Ovary (tissue), 7 donors: ENCODE measurements at regions not wholly inside any gene's neighbourhood (a gene's known extent, or its start where the extent isn't known, plus 50 kb on each side); places are given as distances from the start of the nearest gene placed in this dataset.

Experiments
- DNase-seq, 5 donors: peaks; one replicate each; pipeline ENCODE4 v3.0.0-alpha.2; 2019 to 2020
- H3K27ac ChIP-seq, 2 donors: fragments of 200-600 bp; one replicate each; pipeline versions ENCODE4 v1.5.1 to v1.8.0; 2019 to 2022
- H3K27me3 ChIP-seq: fragments of 200-600 bp; one replicate; pipeline ENCODE4 v1.8.0; 2022
- H3K36me3 ChIP-seq: fragments of 200-600 bp; sonication (generic); one replicate; pipeline ENCODE4 v1.5.1; 2019
- H3K4me1 ChIP-seq: one replicate; pipeline ENCODE4 v1.8.1; 2013; ENCODE audit warnings: mild to moderate bottlenecking, moderate library complexity; ENCODE audit not compliant: insufficient read depth
- H3K4me3 ChIP-seq: fragments of 200-600 bp; sonication (generic); one replicate; pipeline ENCODE4 v1.5.1; 2017
- H3K9me3 ChIP-seq, 2 donors: fragments of 200-600 bp in 1 of 2; sonication (generic) in 1 of 2; one replicate each; pipeline versions ENCODE4 v1.5.1 to v1.8.1; 2013 to 2019; ENCODE audit warnings: mild to moderate bottlenecking in 1 of 2, moderate library complexity in 1 of 2
- EP300 ChIP-seq: sonication (generic); formaldehyde crosslinking; IDR thresholded peaks from one replicate; pipeline ENCODE4 v1.6.1; 2017; ENCODE audit warnings: antibody characterized with exemption
- POLR2A ChIP-seq: fragments of 450-650 bp; IDR thresholded peaks from one replicate; pipeline ENCODE4 v1.6.1; 2017; ENCODE audit warnings: antibody characterized with exemption, mild to moderate bottlenecking, moderate library complexity
- WGBS, 3 donors: extraction: QIAGEN DNeasy Blood & Tissue Kit in 1 of 3; methylation state at CpG; one replicate each; pipeline versions ENCODE4 v1.1.5 to v1.1.7; 2013 to 2017; 5-methylcytosine and 5-hydroxymethylcytosine counted together
- intact Hi-C, 4 donors: fragments of 100-400 bp; cut with DNase I; formaldehyde crosslinking; loops; one replicate each; pipeline versions ENCODE4 v1.11.0 to v1.15.1; 2022 to 2023
- TF ChIP-seq, protein P1 (sequence below), 3 donors: fragments of 450-650 bp in 2 of 3; fragments of 200-600 bp in 1 of 3; IDR thresholded peaks; one replicate each; pipeline versions ENCODE4 v1.5.1 to v1.8.0; 2016 to 2022; ENCODE audit warnings: antibody characterized with exemption in 3 of 3, mild to moderate bottlenecking in 1 of 3
- donor health status: DM: no; HTN: no; CAD: no; lungs with moderate emphysema.
- donor health status: DM: no; HTN: no; CAD: no.
- donor health status: Bipolar disorder and iron deficiency.
- donor health status: DM: no; HTN: no; CAD: no.
- donor health status: DM: yes; HTN: yes; CAD: no.

DNA sequence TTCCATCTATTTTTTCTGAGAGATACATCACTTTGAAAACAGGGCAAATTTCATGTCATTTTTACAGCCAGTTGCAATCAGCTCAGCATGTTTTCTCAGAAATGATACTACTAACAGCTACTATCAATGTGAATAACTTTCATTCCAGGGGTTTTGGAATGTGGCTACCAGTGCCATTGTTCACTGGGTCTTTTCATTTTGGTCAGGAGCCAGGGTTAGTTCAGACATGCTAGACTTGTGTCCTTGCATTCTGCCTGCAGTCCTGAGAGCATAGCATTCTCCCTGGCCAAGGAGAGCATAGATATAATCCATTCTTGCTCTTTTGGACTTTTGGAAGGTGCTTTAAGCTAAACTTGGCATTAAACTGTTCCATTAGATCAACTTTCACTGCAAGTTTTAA, 160.9 kb upstream of the NEBL start:
- intact Hi-C loops = no loop called here
- Histone ChIP-seq H3K4me3 (no peak overlapping the region), H3K36me3 (no peaks in the 10 kb centered on the region), H3K9me3 (no peaks in the 10 kb centered on the region), H3K27ac (no peak overlapping the region), H3K4me1 (peaks cover 1% of the 10 kb centered on the region), H3K27me3 (no peaks in the 10 kb centered on the region)
- TF ChIP-seq, protein P1, sequence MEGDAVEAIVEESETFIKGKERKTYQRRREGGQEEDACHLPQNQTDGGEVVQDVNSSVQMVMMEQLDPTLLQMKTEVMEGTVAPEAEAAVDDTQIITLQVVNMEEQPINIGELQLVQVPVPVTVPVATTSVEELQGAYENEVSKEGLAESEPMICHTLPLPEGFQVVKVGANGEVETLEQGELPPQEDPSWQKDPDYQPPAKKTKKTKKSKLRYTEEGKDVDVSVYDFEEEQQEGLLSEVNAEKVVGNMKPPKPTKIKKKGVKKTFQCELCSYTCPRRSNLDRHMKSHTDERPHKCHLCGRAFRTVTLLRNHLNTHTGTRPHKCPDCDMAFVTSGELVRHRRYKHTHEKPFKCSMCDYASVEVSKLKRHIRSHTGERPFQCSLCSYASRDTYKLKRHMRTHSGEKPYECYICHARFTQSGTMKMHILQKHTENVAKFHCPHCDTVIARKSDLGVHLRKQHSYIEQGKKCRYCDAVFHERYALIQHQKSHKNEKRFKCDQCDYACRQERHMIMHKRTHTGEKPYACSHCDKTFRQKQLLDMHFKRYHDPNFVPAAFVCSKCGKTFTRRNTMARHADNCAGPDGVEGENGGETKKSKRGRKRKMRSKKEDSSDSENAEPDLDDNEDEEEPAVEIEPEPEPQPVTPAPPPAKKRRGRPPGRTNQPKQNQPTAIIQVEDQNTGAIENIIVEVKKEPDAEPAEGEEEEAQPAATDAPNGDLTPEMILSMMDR (IDR thresholded peaks at IDR 0.05) = no peak
- no peak for TF ChIP-seq EP300
- DNase-seq = no peak

DNA sequence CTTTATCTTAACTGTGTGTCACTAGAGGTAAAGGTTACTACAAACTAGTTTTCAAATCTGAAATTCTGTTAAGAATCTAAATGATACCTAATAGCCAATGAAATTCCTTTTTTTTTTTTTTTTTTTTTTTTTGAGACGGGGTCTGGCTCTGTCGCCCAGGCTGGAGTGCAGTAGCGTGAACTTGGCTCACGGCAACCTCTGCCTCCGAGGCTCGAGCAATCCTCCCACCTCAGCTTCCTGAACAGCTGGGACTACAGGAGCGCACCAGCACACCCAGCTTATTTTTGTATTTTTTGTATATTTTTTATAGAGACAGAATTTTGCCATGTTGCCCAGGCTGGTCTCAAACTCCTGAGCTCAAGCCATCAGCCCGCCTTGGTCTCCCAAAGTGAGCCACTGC, 160.3 kb upstream of the NEBL start:
- Histone ChIP-seq H3K4me3 (no peak overlapping the region), H3K9me3 (no peaks in the 10 kb centered on the region), H3K36me3 (no peaks in the 10 kb centered on the region), H3K27me3 (no peaks in the 10 kb centered on the region), H3K27ac (no peak overlapping the region), H3K4me1 (peaks cover 1% of the 10 kb centered on the region)
- TF ChIP-seq EP300 (no peak), POLR2A (no peak)
- TF ChIP-seq, protein P1 (IDR thresholded peaks at IDR 0.05) = no peak
- no peak for DNase-seq
- intact Hi-C loops = no loop called here
- 34 to 64% (median 34%) methylated on average over 8 of the region's 8 CpGs for WGBS, 3 donors

DNA sequence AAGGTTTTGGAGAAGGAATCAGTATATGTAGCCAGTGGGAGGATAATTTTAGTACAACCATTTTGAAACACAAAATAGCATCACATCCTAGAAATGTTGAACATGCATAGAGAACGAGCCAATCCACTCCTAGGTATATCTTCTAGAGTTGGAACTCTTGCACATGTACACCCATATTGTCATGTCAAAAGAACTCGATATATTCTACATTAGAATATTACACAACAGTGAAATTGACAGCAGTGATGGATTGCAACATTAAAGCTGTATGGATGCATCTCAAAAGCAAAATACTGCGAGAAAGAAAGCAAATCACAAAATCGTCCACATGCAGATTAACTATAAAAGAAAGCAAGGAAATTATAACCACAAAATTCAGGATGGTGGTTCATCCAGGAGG, 159.3 kb upstream of the NEBL start:
- intact Hi-C loops = no loop called here
- no peak for DNase-seq
- Histone ChIP-seq H3K36me3 (no peaks in the 10 kb centered on the region), H3K9me3 (no peaks in the 10 kb centered on the region), H3K27me3 (no peaks in the 10 kb centered on the region), H3K27ac (no peak overlapping the region), H3K4me1 (peaks cover 1% of the 10 kb centered on the region), H3K4me3 (no peak overlapping the region)
- 77 to 96% (median 82%) methylated on average over 4 of the region's 4 CpGs for WGBS, 3 donors
- TF ChIP-seq, protein P1 (IDR thresholded peaks at IDR 0.05) = no peak
- TF ChIP-seq EP300 (no peak), POLR2A (no peak)

DNA sequence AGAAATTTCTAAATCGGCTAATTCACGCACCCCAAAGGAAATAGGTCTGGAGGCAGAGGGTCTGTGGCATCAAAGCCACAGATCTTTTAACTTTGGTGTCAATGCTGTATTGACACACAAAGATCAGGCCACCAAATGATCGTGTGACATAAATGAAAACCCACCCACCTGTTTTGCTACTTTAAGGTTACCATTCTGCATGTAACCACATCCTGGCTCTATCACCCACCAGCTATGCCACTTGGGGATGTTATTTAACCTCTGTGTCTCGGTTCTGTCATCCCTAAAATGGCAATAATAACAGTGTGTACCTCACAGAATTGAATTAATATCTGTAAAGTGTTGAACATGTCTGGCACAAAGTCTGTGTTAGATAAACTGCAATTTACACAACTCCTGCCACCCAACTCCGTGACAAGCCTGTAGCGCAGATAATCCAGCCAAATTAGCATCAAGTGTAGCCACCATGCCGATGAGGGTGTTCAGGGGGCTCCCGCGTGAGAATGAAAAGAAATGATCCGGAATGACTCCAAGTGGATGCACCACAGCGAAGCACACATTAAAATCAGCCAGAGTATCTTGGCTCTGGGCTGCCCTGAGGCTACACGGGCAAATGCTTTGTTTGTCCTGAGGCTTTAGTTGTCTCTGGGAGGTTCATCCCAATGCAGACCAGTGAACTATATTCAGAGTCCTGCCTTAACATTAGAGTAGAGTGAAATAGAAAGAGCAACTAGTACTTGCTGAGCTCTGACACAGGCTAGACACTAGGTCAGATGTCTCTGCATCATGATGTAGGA, 158.4 kb upstream of the NEBL start:
- TF ChIP-seq POLR2A = no peak
- Histone ChIP-seq H3K27me3 (no peaks in the 10 kb centered on the region), H3K4me1 (peaks cover 1% of the 10 kb centered on the region), H3K36me3 (no peaks in the 10 kb centered on the region), H3K27ac (no peak overlapping the region), H3K9me3 (no peaks in the 10 kb centered on the region), H3K4me3 (no peak overlapping the region)
- no peak for DNase-seq
- 53 to 70% (median 56%) methylated on average over 12 of the region's 12 CpGs for WGBS, 3 donors
- intact Hi-C loops = no loop called here

DNA sequence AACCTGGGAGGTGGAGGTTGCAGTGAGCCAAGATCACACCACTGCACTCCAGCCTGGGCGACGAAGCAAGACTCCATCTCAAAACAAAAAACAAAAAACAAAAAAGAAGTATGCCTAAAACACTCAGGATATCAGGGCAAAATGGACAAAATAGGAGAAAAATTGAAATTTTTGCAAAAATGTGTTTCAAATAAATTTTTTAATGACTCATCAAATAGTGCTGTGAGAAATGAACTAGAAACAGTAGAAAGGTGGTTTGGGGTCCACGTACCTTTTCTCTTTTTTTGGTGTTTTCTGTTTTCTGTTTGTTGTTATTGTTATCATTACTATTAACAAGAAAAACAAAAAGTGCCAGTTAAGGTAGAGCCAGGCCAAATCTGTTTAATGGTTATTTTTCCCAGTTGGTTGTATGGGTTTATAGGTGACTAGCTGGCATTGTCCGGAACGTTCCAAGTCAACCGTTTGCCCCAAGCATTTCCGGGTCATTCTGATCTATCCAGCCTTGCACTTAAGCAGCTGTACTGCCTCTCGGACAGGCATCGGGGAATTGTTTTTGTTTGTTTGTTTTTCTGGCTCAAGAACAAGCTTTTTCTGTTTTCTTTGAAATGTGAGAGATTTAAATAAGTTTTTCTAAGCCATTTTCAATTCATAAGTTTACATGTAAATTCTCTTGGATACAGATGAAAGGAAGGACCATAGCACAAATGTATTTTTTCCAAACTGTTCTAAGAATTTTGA, 157.0 kb upstream of the NEBL start:
- no peak overlapping the region for H3K27ac ChIP-seq
- intact Hi-C loops = no loop called here
- peaks cover 1% of the 10 kb centered on the region for H3K4me1 ChIP-seq
- 46 to 62% (median 48%) methylated on average over 9 of the region's 9 CpGs for WGBS, 3 donors
- no peaks in the 10 kb centered on the region for H3K9me3 ChIP-seq
- no peaks in the 10 kb centered on the region for H3K36me3 ChIP-seq
- no peak overlapping the region for H3K4me3 ChIP-seq
- H3K27me3 ChIP-seq = no peaks in the 10 kb centered on the region
- TF ChIP-seq, protein P1 (IDR thresholded peaks at IDR 0.05) = no peak
- TF ChIP-seq EP300 (no peak), POLR2A (no peak)
- DNase-seq = no peak
